ENCODE measurements at regions not wholly inside any gene's neighbourhood (a gene's known extent, or its start where the extent isn't known, plus 50 kb on each side); places are given as distances from the start of the nearest gene placed in this dataset.

DNA sequence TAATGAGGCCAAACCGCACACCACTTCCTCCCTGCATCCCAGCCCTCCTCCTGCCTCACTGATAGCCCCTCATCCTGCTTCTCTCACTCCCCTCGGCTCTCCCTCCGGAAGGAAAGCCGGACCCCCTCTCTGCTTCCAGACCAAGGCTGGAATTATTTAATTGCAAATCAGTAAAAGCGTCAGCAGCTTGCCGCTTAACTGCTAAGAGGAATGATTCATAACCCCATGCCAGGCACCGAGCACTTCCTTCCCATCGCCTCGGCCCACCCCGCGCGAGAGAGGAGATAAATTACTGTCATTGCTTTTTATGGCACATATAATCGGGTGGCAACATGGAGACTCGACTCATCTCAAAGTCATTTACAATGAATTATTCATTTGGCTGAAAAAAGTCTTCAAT, 77.3 kb downstream of the UBIAD1 start:
- intact Hi-C loops (cut with micrococcal nuclease; ENCODE audit: unreplicated experiment): no loop called here
- Histone ChIP-seq H3K4me1 (no peaks in the 10 kb centered on the region), H3K27me3 (replicated peaks; ENCODE audit: control insufficient read depth, insufficient read depth, low read length) (no peaks in the 10 kb centered on the region), H3K4me3 (ENCODE audit: low read depth, low read length) (no peak overlapping the region), H3K36me3 (ENCODE audit: control insufficient read depth, insufficient read depth, low read length) (no peaks in the 10 kb centered on the region), H3K9me3 (no peaks in the 10 kb centered on the region)
- Mint-ChIP-seq H3K27me3 (ENCODE audit: insufficient read depth, unreplicated experiment) (peaks cover 11% of the 10 kb centered on the region), H3K4me3 (ENCODE audit: unreplicated experiment) (no peak overlapping the region), H3K36me3 (ENCODE audit: insufficient read depth, unreplicated experiment) (no peaks in the 10 kb centered on the region), H3K27ac (ENCODE audit: unreplicated experiment) (no peak overlapping the region), H3K9me3 (ENCODE audit: unreplicated experiment) (no peaks in the 10 kb centered on the region), H3K4me1 (ENCODE audit: low read depth, unreplicated experiment) (no peaks in the 10 kb centered on the region)
- TF ChIP-seq, protein P1, sequence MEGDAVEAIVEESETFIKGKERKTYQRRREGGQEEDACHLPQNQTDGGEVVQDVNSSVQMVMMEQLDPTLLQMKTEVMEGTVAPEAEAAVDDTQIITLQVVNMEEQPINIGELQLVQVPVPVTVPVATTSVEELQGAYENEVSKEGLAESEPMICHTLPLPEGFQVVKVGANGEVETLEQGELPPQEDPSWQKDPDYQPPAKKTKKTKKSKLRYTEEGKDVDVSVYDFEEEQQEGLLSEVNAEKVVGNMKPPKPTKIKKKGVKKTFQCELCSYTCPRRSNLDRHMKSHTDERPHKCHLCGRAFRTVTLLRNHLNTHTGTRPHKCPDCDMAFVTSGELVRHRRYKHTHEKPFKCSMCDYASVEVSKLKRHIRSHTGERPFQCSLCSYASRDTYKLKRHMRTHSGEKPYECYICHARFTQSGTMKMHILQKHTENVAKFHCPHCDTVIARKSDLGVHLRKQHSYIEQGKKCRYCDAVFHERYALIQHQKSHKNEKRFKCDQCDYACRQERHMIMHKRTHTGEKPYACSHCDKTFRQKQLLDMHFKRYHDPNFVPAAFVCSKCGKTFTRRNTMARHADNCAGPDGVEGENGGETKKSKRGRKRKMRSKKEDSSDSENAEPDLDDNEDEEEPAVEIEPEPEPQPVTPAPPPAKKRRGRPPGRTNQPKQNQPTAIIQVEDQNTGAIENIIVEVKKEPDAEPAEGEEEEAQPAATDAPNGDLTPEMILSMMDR (IDR thresholded peaks at IDR 0.05; ENCODE audit: insufficient read depth in 1 of 2, low read depth in 1 of 2, low read length in 1 of 2, severe bottlenecking in 1 of 2, unreplicated experiment in 1 of 2): no peak
- ChIA-PET POLR2A (no interaction called here), CTCF (no interaction called here)
- BruUV-seq (replicated peaks): no TSS peak
- DNase-seq: no peak

DNA sequence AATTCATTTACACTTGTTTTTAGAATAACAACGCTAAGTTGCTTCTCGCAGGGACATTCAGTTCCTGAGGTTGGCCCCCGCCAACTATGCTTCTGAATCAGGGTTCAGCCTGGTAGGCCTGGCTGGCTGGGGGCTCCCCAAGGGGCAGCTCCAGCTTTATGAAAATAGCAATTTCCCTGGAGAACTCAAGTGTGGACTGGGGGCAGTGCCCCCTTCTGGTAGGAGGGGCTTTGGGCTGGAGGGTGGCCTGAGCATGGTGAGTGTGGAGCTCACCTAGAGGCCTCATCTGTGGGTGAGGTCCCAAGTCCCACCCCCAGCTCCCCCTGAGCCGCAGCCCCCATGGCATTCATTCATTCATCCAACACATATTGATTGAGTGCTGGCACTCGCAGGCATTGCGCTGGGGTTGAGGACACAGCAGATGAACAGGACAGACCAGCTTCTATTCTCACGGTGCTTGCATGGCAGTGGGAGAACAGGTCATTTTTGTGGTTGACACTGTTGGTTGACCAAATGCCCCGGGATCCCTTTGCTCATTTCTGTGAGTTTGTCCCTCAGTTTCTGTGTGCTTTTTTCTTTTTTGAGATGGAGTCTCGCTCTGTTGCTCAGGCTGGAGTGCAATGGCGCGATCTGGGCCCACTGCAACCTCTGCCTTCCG, 79.2 kb downstream of the UBIAD1 start:
- CTCF ChIA-PET: interaction anchor here (1.6 kb wide), 1 partner anchor 12 kb away, joined by 7 read pairs; no protein-coding TSS in a partner anchor
- POLR2A ChIA-PET: interaction anchor here (0.6 kb wide), 1 partner anchor 1266 kb away, joined by 3 read pairs; the partner anchor contains the start of gene DHRS3

DNA sequence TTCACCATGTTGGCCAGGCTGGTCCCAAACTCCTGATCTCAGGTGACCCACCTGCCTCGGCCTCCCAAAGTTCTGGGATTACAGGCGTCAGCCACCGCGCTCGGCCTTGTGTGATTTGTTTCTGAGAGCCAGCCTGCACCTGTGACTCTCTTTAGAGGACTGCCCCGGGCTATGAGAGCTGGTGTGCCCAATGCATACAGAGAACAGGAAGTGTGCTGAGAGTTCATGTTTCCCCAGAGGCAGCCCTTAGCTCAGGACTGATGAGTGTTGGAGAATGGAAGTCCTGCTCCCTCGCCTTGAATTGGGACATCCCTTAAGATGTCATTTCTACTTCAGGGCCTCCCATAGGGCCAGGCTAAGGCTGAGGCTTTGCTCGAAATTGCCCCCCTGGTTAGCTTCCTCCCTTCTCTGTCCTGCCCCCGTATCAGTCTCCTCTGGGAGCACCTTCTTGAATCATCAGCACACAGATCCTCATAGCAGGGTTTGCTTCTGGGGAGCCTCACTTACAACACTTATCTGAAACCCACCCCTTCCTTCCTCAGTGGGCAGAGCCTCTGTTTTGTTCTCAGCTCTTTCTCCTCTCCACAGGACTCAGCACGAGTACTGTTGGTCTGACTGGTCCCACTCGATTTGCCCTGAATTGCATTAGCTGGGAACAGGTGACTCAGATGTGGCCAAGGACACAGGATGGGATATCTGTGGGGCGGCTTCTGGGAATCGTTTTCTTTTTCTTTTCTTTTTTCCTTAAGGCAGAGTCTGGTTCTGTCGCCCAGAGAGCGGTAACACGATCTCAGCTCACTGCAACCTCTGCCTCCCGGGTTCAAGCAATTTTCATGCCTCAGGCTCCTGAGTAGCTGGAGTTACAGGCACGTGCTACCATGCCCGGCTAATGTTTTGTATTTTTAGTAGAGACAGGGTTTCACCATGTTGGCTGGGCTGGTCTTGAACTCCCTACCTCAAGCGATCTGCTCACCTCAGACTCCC, 80.1 kb downstream of the UBIAD1 start:
- Histone ChIP-seq H3K36me3 (ENCODE audit: control insufficient read depth, insufficient read depth, low read length) (no peaks in the 10 kb centered on the region), H3K4me3 (ENCODE audit: low read depth, low read length) (no peak overlapping the region), H3K27me3 (replicated peaks; ENCODE audit: control insufficient read depth, insufficient read depth, low read length) (no peaks in the 10 kb centered on the region), H3K9me3 (no peaks in the 10 kb centered on the region), H3K4me1 (no peaks in the 10 kb centered on the region)
- H3K9me3 Mint-ChIP-seq (ENCODE audit: unreplicated experiment): no peaks in the 10 kb centered on the region
- no peaks in the 10 kb centered on the region for H3K4me1 Mint-ChIP-seq (ENCODE audit: low read depth, unreplicated experiment)
- intact Hi-C loops (cut with micrococcal nuclease; ENCODE audit: unreplicated experiment): no loop called here
- TF ChIP-seq, protein P1 (IDR thresholded peaks at IDR 0.05; ENCODE audit: insufficient read depth in 1 of 2, low read depth in 1 of 2, low read length in 1 of 2, severe bottlenecking in 1 of 2, unreplicated experiment in 1 of 2): no peak
- ChIA-PET POLR2A (interaction anchor here (0.6 kb wide), 1 partner anchor 1265 kb away, joined by 3 read pairs; the partner anchor contains the start of gene DHRS3), CTCF (interaction anchor here (1.6 kb wide), 1 partner anchor 13 kb away, joined by 7 read pairs; no protein-coding TSS in a partner anchor)
- H3K36me3 Mint-ChIP-seq (ENCODE audit: insufficient read depth, unreplicated experiment): no peaks in the 10 kb centered on the region
- H3K4me3 Mint-ChIP-seq (ENCODE audit: unreplicated experiment): no peak overlapping the region
- peaks cover 9% of the 10 kb centered on the region for H3K27me3 Mint-ChIP-seq (ENCODE audit: insufficient read depth, unreplicated experiment)
- DNase-seq: no peak
- H3K27ac Mint-ChIP-seq (ENCODE audit: unreplicated experiment): no peak overlapping the region
- no TSS peak for BruUV-seq (replicated peaks)

More for the DNA sequence above, 79.2 kb downstream of the UBIAD1 start:
- no peaks in the 10 kb centered on the region for H3K4me1 Mint-ChIP-seq (ENCODE audit: low read depth, unreplicated experiment)
- H3K27me3 Mint-ChIP-seq (ENCODE audit: insufficient read depth, unreplicated experiment): peaks cover 14% of the 10 kb centered on the region
- H3K4me3 Mint-ChIP-seq (ENCODE audit: unreplicated experiment): no peak overlapping the region
- H3K27ac Mint-ChIP-seq (ENCODE audit: unreplicated experiment): no peak overlapping the region
- no peak for DNase-seq
- TF ChIP-seq, protein P1 (IDR thresholded peaks at IDR 0.05; ENCODE audit: insufficient read depth in 1 of 2, low read depth in 1 of 2, low read length in 1 of 2, severe bottlenecking in 1 of 2, unreplicated experiment in 1 of 2): no peak
- Histone ChIP-seq H3K4me3 (ENCODE audit: low read depth, low read length) (no peak overlapping the region), H3K4me1 (no peaks in the 10 kb centered on the region), H3K36me3 (ENCODE audit: control insufficient read depth, insufficient read depth, low read length) (no peaks in the 10 kb centered on the region), H3K27me3 (replicated peaks; ENCODE audit: control insufficient read depth, insufficient read depth, low read length) (no peaks in the 10 kb centered on the region), H3K9me3 (no peaks in the 10 kb centered on the region)
- no peaks in the 10 kb centered on the region for H3K36me3 Mint-ChIP-seq (ENCODE audit: insufficient read depth, unreplicated experiment)
- H3K9me3 Mint-ChIP-seq (ENCODE audit: unreplicated experiment): no peaks in the 10 kb centered on the region
- BruUV-seq (replicated peaks): no TSS peak
- intact Hi-C loops (cut with micrococcal nuclease; ENCODE audit: unreplicated experiment): no loop called here
